Muscle of arm (tissue), 1 donor: ENCODE measurements at regions not wholly inside any gene's neighbourhood (a gene's known extent, or its start where the extent isn't known, plus 50 kb on each side); places are given as distances from the start of the nearest gene placed in this dataset.

Experiments used
- DNase-seq: peaks from one replicate; pipeline ENCODE4 v3.0.0-alpha.2; 2013

DNA sequence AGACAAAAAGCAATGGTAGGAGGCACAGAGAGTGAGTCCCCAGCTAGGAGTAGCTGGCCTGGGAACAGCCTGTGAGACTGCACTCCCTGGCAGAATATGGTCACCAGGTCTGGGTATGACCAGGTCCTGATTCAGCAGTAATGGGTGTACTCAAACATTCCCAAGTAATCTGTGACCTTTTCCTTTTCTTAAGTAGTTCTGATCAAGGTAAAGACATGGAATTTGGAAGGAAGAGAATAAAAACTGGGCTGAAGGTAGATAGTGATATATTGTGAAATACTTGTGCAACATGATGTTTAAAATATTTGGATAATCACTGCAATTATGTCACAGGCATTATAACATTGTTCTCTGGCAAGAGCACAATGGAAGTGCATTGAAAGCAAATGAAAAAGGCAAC lies 147.2 kb upstream of the DPYD start:
- no peak for DNase-seq

DNA sequence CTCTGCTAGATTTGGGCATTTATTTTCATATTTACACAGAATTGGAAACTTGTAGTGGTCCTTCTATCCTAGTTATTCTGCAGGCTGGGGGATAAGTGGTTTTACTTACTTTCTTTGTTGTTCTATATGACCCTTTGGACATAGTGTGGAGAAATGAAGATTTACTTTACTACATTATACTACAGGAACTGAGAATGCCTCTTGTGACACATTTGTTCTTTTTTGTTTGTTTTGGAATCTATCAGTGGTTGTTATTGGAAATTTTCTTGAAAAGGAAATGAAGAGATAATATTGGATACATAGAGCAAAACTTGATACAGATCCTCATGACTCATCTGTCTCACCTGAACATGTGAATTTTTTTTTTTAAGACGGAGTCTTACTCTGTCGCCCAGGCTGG lies 146.1 kb upstream of the DPYD start:
- DNase-seq, result no peak

- no peak for DNase-seq
Measured at GRCh38 chr1:98059620-98060019, 138.8 kb upstream of the DPYD start.

DNA sequence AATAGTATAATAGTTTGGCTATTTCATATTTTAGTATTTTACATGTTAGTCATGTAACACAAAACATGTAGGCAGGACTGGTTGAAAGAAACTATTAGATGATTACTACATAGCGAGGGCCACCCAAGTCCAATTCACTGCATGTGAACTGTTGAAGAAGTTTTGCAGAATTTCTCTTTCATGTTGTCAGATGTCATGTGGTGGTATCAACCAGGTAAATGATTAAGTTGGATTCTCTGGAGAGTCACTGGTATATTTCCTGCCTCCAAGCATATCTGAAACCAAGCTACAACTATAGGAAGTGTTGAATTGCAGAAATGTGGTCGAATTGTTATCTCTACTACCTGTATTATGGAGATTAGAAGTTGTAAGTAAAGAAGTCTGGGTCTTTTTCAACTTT lies 137.8 kb upstream of the DPYD start:
- no peak for DNase-seq

- DNase-seq, result no peak
Measured at GRCh38 chr1:98057236-98057910, 136.5 kb upstream of the DPYD start.

GRCh38 chr1:98056781-98057180 lies 135.9 kb upstream of the DPYD start:
- no peak for DNase-seq

DNA sequence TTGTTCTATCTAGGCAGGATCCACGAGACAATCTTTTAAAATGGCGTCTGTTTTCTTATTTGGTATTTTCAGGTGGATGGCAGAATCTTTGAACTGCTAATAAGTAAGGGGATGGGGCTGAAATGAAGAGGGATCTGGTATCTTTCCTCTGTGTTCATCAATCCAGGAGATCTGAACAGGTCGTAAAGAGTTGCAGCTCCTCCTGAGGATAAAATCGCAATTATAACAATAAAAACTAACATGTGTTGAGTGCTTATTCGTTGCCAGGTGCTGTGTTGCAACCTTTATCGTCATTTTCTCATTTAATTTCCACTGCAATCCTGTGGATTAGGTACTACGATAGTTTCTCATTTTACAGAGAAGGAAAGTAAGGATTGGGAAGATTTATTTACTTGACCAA lies 134.6 kb upstream of the DPYD start:
- no peak for DNase-seq

- no peak for DNase-seq
Measured at GRCh38 chr1:98054786-98055185, 134.0 kb upstream of the DPYD start.

DNA sequence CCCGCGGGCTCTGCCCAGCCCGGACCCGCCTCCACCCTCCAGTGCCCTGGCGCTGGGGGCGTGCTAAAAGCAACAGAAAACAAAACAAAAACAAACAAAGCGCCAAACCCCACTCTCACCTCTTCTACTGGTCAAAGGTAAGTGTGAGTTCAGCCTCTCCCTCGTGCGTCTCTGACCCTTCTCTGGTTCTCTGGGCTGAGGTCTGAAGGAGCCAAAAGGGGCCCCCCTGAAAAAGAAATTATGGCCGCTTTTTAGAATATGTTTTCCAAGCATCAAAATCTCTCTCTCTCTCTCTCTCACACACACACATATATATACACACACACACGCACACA lies 133.5 kb upstream of the DPYD start:
- DNase-seq, result no peak

GRCh38 chr1:98053471-98054366 lies 132.9 kb upstream of the DPYD start:
- peak; percentile 61 for DNase-seq

DNA sequence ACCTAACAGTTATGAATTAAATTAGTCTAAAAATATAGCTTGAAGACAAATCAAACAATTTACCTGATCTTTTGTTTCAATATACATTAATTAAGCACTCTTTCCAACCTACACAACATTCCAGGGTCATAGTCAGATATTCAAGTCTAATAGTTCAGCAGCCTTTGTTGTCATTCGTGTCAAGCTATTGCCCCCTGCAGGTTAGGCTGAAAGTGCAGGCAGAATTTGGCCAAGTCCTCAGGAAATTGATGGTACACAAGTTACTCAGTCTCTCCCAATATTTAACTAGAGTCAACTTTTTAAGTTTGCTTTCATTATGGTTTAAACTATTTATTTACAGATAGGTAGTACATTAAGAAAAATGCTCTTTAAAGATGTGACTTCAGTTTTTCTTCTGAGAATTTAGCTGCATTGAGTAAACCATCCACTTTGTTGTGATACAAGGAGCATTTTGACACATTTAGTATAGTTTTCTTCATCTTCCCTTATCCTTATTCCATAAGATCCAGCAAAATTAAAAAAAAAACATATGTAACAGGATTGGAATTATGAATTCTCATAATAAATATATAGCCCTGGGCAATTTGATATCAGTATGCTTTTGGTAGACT lies 130.3 kb upstream of the DPYD start:
- DNase-seq, result peak; percentile 73

DNA sequence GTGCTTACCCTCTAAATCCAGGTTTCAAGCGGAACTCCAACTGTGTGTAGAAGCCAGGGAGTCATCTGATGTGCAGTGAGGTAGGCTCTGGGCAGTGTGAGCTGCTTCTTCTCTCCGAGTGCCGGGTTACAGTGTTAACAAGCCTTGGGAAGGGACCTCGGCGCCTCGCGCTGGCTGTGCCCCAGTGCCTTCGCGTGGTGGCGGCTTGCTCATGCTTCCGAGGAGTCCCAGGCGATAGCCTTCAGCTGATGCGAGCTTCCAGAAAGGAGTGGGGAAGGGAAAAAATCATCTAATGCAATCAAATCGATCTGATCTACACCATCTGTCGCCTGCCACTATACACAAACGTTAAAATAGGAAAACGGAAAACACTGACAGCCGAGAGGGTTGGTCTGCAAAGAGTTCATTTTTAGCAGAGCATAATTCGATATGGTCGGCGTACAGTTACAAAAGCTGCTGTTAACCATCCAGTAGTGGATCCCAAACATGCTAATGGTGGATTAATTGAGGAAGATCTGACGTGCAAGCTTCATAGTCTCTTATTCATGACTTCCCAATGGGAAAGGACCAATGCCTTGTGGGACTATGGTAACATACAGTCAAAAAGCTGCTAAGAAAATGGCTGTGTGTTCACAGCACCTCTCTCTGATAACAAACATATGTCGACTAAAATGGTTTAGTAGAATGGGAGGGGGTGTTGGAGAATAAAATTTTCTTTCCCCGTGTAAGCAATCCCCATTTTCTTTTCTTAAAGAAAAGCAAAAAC lies 128.7 kb upstream of the DPYD start:
- no peak for DNase-seq

DNA sequence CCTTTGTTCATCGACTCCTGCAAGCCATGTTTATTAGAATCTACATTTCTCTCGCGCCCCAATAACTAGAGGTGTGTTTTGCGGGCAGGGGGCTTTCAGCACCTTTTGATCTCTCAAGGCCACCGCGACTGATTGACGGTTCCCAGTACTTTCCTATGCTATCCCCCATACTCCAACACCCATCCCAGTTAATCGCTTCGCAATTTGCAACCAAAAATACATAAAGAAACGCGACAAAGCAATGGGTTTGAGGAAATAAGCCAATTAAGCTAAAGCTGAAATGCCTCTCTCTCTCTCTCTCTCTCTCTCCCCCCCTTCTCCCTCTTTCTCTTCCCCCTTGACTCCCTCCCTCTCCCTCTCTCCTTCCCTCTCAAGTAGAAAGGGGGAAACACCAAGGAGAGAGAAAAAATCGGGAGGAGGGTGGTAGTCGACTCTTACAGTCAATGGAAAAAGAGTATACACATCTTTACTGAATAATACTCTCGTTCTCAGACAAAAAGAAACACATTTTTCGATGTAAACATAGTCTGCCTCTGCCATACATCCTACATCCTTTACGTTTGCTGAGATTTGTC lies 128.0 kb upstream of the DPYD start:
- DNase-seq, result no peak

DNA sequence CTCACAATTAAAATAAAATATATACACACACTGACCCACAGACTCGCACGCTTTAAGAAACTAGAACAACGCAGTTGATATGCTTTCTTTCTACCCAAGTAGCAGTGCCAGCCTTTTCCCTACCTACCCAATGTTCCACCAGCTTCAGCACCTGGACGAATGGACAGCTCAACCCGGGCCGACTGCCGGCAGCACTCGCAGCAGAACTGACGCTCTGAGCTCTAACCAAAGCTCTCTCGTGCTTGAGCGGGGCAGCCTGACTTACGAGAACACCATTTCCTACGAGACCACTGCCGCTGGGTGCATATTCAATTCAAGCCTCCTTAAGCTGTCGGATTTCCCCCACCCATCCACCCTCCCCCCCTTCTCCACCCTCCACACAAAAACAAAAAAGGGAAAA lies 127.4 kb upstream of the DPYD start:
- DNase-seq, result peak; percentile 86

DNA sequence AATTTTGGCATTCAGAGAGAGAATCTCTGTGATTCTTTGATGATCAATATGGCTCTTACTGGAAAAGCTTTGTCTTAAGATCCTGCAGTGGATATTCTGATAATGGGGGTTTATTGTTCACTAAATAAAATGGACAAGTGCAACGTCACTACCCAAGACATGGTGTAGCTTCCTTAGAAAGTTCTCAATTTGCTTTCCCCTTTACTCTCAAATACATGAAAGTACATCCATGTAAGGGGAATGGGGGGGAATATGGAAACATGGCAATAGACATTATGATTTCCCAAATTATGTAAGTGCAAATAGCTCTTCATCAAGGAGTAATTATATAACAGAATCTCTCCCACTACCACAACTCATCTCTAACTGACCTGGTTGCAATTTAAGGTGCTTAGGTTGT lies 126.3 kb upstream of the DPYD start:
- DNase-seq, result no peak

DNA sequence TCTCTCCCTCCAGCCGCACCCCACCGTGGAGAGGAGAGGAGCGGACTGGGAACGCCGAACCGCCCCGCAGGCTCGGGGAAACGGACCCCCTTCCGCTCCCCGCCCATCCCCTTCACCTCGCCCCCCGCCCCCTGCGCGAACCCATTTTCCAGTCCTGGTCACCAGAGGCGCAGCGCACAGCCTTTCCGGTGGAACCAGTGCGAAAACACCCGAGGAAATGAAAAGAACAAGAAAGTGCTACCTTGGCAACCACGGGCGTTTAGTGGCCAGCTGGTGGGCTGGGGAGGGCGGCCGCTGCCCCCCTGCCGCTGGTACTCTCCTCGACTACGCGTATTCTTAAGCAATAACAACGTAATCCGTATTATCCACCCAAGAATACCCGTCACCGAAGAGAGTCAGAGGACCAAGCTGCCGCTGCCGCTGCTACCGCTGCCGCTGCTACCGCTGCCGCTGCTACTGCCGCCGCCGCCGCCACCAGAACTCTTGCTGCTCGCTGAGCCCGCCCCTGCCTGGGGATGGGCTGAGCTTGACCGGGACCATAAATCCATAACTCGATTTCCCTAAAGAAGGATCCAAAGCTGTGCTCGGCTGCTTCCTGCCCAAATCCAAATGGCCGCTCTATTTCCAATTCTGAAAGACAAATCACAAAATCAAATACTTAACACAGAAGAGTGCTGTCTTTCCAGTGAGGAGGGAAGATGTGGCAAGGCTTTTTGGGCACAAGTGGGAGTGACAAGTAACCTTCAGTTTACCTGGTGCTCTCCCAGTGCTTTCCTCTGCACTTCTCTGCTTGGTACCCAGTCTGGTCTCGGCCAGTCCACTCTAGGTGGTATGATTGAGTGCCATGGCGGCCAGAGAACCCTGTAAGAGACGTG lies 125.2 kb upstream of the DPYD start:
- no peak for DNase-seq

DNA sequence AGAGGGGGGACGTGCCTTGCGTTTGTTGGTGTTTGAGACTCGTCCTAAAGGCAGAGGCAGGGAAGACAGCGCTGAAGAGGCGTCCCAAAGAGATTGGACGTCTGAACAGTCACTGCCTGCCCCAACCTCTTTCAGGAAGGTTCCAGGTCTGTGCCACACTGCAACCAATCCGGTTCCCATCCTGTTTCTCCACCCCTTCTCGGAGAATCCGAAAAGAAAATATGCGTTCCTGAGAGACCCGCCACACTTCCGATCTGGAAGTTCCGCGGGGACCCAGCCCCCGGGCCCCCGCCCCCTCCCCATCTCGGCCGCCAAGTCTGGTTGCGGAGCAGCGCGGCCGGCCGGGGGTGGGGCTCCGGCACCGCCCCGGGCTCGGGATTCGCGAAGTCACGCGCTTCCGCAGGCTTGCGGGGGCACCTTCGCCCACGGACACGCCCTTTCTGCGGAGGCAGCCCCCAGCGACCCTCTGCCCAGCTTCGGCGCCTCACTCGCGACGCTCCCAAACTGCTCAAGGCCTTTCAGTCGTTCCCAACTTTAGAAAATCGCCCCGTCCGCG lies 124.5 kb upstream of the DPYD start:
- no peak for DNase-seq

- DNase-seq, result no peak
Measured at GRCh38 chr1:98044766-98045165, 123.9 kb upstream of the DPYD start.

GRCh38 chr1:98044071-98044697 lies 123.3 kb upstream of the DPYD start:
- no peak for DNase-seq

DNA sequence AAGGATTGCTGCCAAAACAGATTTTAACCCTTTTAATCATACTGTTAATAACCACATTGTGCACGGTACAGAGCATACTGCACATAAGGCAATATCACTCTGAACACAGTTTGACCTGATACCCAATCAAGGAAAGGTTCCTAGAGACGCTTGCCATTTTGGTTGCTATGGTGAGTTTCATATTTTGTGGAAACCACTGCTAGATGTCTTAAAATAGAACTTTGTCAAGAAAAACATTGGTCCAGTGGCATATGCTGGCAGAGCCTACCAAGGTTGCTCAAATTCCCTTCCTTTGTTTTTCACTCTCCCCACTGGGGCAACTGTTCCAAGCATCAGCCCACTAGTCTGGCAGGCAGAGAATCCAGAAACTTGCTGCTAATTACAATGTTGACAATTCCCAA lies 114.8 kb upstream of the DPYD start:
- DNase-seq, result no peak
